Tibial nerve (tissue), 4 donors: ENCODE measurements at regions not wholly inside any gene's neighbourhood (a gene's known extent, or its start where the extent isn't known, plus 50 kb on each side); places are given as distances from the start of the nearest gene placed in this dataset.

Experiments
- DNase-seq, 2 donors: peaks; one replicate each; pipeline ENCODE4 v3.0.0-alpha.2; 2019; ENCODE audit warnings: low spot score in 2 of 2
- H3K27ac ChIP-seq, 4 donors: fragments of 200-600 bp; sonication (generic) in 3 of 4; one replicate each; pipeline ENCODE4 v1.5.1; 2017 to 2019; ENCODE audit warnings: mild to moderate bottlenecking in 1 of 4
- H3K27me3 ChIP-seq, 2 donors: fragments of 200-600 bp; sonication (generic) in 1 of 2; one replicate each; pipeline versions ENCODE4 v1.5.1 to v1.6.0; 2017 to 2019
- H3K36me3 ChIP-seq, 3 donors: fragments of 200-600 bp; sonication (generic); one replicate each; pipeline ENCODE4 v1.5.1; 2018 to 2019
- H3K4me1 ChIP-seq, 4 donors: fragments of 200-600 bp; sonication (generic) in 3 of 4; one replicate each; pipeline ENCODE4 v1.5.1; 2017 to 2019
- H3K4me3 ChIP-seq, 4 donors: fragments of 200-600 bp; sonication (generic) in 3 of 4; one replicate each; pipeline ENCODE4 v1.5.1; 2017 to 2019; ENCODE audit warnings: mild to moderate bottlenecking in 1 of 4, moderate library complexity in 1 of 4
- H3K9me3 ChIP-seq, 4 donors: fragments of 200-600 bp; sonication (generic) in 3 of 4; one replicate each; pipeline ENCODE4 v1.5.1; 2017 to 2019
- EP300 ChIP-seq, 2 donors: sonication (generic); formaldehyde crosslinking; IDR thresholded peaks; one replicate each; pipeline ENCODE4 v1.6.1; 2017; ENCODE audit warnings: antibody characterized with exemption in 2 of 2, mild to moderate bottlenecking in 1 of 2
- POLR2A ChIP-seq, 2 donors: fragments of 450-650 bp; IDR thresholded peaks; one replicate each; pipeline ENCODE4 v1.6.1; 2017; ENCODE audit warnings: antibody characterized with exemption in 2 of 2, mild to moderate bottlenecking in 2 of 2, moderate library complexity in 2 of 2
- WGBS, 2 donors: methylation state at CpG; one replicate each; pipeline ENCODE4 v1.1.5; 2018; 5-methylcytosine and 5-hydroxymethylcytosine counted together
- TF ChIP-seq, protein P1 (sequence below), 5 experiments: fragments of 200-600 bp in 3 of 5; fragments of 450-650 bp in 2 of 5; sonication (generic) in 3 of 5; IDR thresholded peaks; one replicate each; pipeline ENCODE4 v1.5.1; 2016 to 2019; ENCODE audit warnings: antibody characterized with exemption in 5 of 5, mild to moderate bottlenecking in 3 of 5, moderate library complexity in 2 of 5

DNA sequence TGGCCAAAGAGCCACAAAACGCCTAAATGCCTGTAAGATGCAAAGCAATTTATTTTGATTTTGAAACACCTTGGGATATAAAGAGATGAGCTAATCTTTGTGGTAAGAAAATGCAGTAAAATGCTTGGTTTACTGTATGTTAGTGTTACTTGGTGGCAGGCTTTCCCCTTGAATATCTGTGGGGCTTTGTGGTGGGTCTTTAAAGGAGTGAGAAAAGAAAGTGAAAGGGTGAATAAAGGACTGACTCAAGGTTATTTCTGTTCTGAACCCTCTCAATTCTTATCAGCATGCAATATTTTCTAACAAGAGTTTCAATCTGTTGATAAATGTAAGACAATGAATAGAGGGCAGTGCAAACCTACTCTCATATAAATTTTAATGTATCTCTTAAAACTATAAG is 1555.9 kb upstream of the RAG2 start:
- DNase-seq, result no peak
- 66 to 68% methylated on average over 1 of the region's 1 CpG for WGBS, 2 donors

DNA sequence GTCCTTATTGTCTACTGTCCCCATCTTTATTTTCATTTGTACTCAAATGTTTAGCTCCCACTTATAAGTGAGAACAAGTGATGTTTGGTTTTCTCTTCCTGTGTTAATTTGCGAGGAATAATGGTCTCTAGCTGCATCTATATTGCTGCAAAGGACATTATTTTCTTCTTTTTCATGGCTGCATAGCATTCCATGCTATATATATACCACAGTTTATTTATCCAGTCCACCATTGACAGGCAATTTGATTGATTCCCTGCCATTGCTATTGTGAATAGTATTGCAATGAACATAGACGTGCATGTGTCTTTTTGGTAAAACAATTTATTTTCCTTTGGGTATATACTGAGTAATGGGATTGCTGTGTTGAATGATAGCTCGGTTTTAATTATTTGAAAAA is 1545.8 kb upstream of the RAG2 start:
- Histone ChIP-seq H3K4me1 (no peaks in the 10 kb centered on the region), H3K27me3 (no peaks in the 10 kb centered on the region), H3K36me3 (no peaks in the 10 kb centered on the region), H3K27ac (no peak overlapping the region), H3K4me3 (no peak overlapping the region), H3K9me3 (peaks cover 0 to 22% (median 5%) of the 10 kb centered on the region in 4 donors)
- 77 to 88% methylated on average over 3 of the region's 3 CpGs for WGBS, 2 donors
- TF ChIP-seq, protein P1, sequence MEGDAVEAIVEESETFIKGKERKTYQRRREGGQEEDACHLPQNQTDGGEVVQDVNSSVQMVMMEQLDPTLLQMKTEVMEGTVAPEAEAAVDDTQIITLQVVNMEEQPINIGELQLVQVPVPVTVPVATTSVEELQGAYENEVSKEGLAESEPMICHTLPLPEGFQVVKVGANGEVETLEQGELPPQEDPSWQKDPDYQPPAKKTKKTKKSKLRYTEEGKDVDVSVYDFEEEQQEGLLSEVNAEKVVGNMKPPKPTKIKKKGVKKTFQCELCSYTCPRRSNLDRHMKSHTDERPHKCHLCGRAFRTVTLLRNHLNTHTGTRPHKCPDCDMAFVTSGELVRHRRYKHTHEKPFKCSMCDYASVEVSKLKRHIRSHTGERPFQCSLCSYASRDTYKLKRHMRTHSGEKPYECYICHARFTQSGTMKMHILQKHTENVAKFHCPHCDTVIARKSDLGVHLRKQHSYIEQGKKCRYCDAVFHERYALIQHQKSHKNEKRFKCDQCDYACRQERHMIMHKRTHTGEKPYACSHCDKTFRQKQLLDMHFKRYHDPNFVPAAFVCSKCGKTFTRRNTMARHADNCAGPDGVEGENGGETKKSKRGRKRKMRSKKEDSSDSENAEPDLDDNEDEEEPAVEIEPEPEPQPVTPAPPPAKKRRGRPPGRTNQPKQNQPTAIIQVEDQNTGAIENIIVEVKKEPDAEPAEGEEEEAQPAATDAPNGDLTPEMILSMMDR (IDR thresholded peaks at IDR 0.05), result no peak
- no peak for DNase-seq

More for the DNA sequence above, 1555.9 kb upstream of the RAG2 start:
- no peaks in the 10 kb centered on the region for H3K36me3 ChIP-seq
- no peaks in the 10 kb centered on the region for H3K27me3 ChIP-seq
- H3K4me1 ChIP-seq, result no peaks in the 10 kb centered on the region
- no peak overlapping the region for H3K27ac ChIP-seq
- peaks cover 0 to 2% (median 0%) of the 10 kb centered on the region in 4 donors for H3K9me3 ChIP-seq
- no peak overlapping the region for H3K4me3 ChIP-seq
- TF ChIP-seq POLR2A (IDR thresholded peaks at IDR 0.05) (no peak), EP300 (IDR thresholded peaks at IDR 0.05) (no peak)
- TF ChIP-seq, protein P1 (IDR thresholded peaks at IDR 0.05), result no peak

DNA sequence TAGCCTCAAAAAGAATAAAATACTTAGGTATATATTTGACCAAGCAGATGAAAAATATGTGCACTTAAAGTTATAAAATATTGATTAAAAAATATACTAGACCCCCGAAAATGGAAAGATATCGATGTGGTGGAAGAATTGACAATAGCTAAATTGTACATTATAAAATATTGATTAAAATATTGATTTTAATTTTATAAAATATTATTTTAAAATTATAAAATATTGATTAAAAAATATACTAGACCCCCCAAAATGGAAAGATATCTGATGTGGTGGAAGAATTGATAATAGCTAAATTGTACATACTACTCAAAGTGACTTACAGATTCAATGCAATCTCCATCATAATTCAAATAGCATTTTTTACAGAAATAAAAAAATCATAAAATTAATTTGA is 1540.9 kb upstream of the RAG2 start:
- TF ChIP-seq EP300 (IDR thresholded peaks at IDR 0.05) (no peak), POLR2A (IDR thresholded peaks at IDR 0.05) (no peak)
- H3K27me3 ChIP-seq, result no peaks in the 10 kb centered on the region
- H3K36me3 ChIP-seq, result no peaks in the 10 kb centered on the region
- H3K4me3 ChIP-seq, result no peak overlapping the region
- no peak for DNase-seq
- H3K4me1 ChIP-seq, result no peaks in the 10 kb centered on the region
- H3K27ac ChIP-seq, result no peak overlapping the region
- WGBS, 2 donors, result 93 to 97% methylated on average over 2 of the region's 2 CpGs
- H3K9me3 ChIP-seq, result peaks cover 0 to 14% (median 1%) of the 10 kb centered on the region in 4 donors

DNA sequence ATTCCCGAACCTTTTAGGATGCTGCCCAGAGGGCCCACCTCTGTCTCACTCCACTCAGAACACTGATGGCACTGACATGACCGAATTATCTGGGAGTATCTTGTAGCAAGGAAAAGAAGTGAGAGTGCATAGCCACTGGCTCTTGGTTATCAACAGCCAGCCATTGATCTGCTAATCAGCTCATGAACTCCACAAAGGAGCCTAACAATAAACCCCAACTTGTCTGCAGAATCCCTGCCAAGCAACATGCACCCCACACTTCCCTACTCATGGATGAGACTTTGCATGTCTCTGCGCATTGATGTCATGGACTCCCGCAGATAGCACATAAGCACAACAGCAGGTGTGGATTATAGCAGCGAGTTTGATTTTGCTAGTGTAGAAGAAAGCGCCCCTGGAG is 1538.9 kb upstream of the RAG2 start:
- H3K9me3 ChIP-seq, result peaks cover 0 to 14% (median 0%) of the 10 kb centered on the region in 4 donors
- H3K4me1 ChIP-seq, result no peaks in the 10 kb centered on the region
- TF ChIP-seq EP300 (IDR thresholded peaks at IDR 0.05), result no peak
- TF ChIP-seq, protein P1 (IDR thresholded peaks at IDR 0.05), result no peak
- TF ChIP-seq POLR2A (IDR thresholded peaks at IDR 0.05), result no peak
- no peak overlapping the region for H3K4me3 ChIP-seq
- H3K27ac ChIP-seq, result no peak overlapping the region
- no peaks in the 10 kb centered on the region for H3K36me3 ChIP-seq
- 90 to 94% methylated on average over 6 of the region's 6 CpGs for WGBS, 2 donors
- H3K27me3 ChIP-seq, result no peaks in the 10 kb centered on the region
- no peak for DNase-seq

DNA sequence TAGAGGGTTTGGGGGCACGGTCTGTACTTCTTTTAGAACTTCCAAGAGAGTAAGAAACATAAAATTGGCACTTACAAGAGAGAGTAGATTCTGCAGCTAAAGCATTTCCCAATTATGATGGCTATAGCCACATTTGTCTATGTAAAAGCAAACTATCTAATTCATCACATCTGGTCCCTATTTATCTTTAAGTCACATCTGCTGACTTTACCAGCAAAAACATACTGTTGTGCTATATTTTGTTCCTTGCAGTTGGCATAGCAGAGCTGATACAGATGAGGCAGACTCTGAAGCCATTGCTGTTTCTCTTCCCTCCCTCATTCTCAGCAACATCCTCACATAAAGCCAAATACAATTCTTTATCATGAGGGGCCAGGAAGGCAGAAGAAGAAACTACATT is 1533.5 kb upstream of the RAG2 start:
- Histone ChIP-seq H3K27ac (no peak overlapping the region), H3K4me3 (no peak overlapping the region), H3K9me3 (peaks cover 0 to under 1% (median 0%) of the 10 kb centered on the region in 4 donors), H3K36me3 (no peaks in the 10 kb centered on the region), H3K27me3 (no peaks in the 10 kb centered on the region), H3K4me1 (no peaks in the 10 kb centered on the region)
- 32 to 33% methylated on average over 1 of the region's 1 CpG for WGBS, 2 donors
- TF ChIP-seq POLR2A (IDR thresholded peaks at IDR 0.05) (no peak), EP300 (IDR thresholded peaks at IDR 0.05) (no peak)
- TF ChIP-seq, protein P1 (IDR thresholded peaks at IDR 0.05), result no peak
- no peak for DNase-seq

DNA sequence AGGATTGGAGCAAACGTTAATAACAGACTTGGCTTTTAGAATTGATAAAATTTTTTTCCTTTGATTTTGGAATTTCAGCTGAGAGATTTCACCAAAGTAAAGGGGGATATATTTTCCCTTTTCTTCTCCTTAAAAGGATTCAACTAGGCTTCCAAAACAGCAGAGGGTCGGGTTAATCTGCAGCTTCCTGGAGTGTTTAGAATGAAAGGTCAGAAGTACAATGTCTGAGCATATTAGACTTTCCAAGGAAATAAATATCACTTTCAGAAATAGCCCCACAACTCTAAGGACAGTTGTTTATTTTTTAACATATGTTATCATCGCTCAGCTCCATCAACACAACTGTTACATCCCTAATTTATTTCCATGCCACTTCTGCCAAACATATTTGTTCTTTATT is 1532.9 kb upstream of the RAG2 start:
- Histone ChIP-seq H3K36me3 (no peaks in the 10 kb centered on the region), H3K4me3 (no peak overlapping the region), H3K4me1 (no peaks in the 10 kb centered on the region), H3K9me3 (no peaks in the 10 kb centered on the region), H3K27me3 (no peaks in the 10 kb centered on the region), H3K27ac (no peak overlapping the region)
- no peak for DNase-seq
- WGBS, 2 donors, result 21 to 33% methylated on average over 3 of the region's 3 CpGs
- TF ChIP-seq POLR2A (IDR thresholded peaks at IDR 0.05) (no peak), EP300 (IDR thresholded peaks at IDR 0.05) (no peak)
- TF ChIP-seq, protein P1 (IDR thresholded peaks at IDR 0.05), result no peak
